WERI-Rb-1 (cell line): ENCODE measurements at regions not wholly inside any gene's neighbourhood (a gene's known extent, or its start where the extent isn't known, plus 50 kb on each side); places are given as distances from the start of the nearest gene placed in this dataset.
A peak's percentile ranks its signal among the peaks of the same experiment; 100 is the strongest.

Source experiments
- DNase-seq: peaks from one replicate; pipeline ENCODE4 v3.0.0-alpha.2; 2020
- H3K27ac ChIP-seq: fragments of 250-450 bp; sonication (Bioruptor Pico); 2 replicates; pipeline ENCODE4 v1.5.1; 2020; ENCODE audit warnings: mild to moderate bottlenecking, moderate library complexity
- H3K27me3 ChIP-seq: fragments of 250-450 bp; sonication (Bioruptor Pico); 2 replicates; pipeline ENCODE4 v1.5.1; 2021; ENCODE audit warnings: mild to moderate bottlenecking, low read depth, moderate library complexity; ENCODE audit not compliant: insufficient read depth, severe bottlenecking
- H3K36me3 ChIP-seq: fragments of 250-450 bp; sonication (Bioruptor Pico); 2 replicates; pipeline ENCODE4 v1.5.1; 2020; ENCODE audit warnings: mild to moderate bottlenecking, moderate library complexity
- H3K4me3 ChIP-seq: 2 replicates; pipeline ENCODE4 v1.5.1; 2011; ENCODE audit warnings: low read depth, mild to moderate bottlenecking, control low read depth, low read length
- H3K9me3 ChIP-seq: fragments of 250-450 bp; sonication (Bioruptor Pico); 2 replicates; pipeline ENCODE4 v1.5.1; 2021; ENCODE audit warnings: mild to moderate bottlenecking, moderate library complexity; ENCODE audit not compliant: severe bottlenecking
- TF ChIP-seq, protein P1 (sequence below): IDR thresholded peaks from 2 replicates; pipeline ENCODE4 v1.5.1; 2011; ENCODE audit warnings: low read depth, mild to moderate bottlenecking, control low read depth, inconsistent platforms, low read length

DNA sequence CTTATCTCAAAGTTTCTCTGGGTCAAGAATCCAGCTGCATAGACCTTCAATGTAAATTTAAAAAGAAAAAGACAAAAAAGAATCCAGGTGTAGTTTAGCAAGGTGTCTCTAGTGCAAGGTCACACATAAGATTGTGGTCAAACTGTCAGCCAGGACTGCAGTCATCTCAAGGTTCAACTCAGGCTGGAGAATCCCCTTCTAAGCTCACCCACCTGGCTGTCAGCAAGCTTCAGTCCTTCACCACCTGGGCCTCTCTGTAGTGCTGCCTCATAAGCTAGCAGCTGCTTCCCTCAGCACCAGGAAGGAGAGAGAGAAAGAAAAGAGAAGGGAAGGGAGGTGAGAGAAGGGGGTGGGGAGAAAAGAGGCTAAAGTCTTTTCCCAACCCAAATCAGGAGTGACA is 146.7 kb downstream of the ACTL7B start:
- H3K36me3 ChIP-seq: peaks cover 7% of the 10 kb centered on the region
- H3K4me3 ChIP-seq: no peak overlapping the region
- H3K27ac ChIP-seq: peak overlapping the region; percentile 30
- no peaks in the 10 kb centered on the region for H3K9me3 ChIP-seq
- H3K27me3 ChIP-seq: no peaks in the 10 kb centered on the region
- peak; percentile 67 for DNase-seq
- TF ChIP-seq, protein P1, sequence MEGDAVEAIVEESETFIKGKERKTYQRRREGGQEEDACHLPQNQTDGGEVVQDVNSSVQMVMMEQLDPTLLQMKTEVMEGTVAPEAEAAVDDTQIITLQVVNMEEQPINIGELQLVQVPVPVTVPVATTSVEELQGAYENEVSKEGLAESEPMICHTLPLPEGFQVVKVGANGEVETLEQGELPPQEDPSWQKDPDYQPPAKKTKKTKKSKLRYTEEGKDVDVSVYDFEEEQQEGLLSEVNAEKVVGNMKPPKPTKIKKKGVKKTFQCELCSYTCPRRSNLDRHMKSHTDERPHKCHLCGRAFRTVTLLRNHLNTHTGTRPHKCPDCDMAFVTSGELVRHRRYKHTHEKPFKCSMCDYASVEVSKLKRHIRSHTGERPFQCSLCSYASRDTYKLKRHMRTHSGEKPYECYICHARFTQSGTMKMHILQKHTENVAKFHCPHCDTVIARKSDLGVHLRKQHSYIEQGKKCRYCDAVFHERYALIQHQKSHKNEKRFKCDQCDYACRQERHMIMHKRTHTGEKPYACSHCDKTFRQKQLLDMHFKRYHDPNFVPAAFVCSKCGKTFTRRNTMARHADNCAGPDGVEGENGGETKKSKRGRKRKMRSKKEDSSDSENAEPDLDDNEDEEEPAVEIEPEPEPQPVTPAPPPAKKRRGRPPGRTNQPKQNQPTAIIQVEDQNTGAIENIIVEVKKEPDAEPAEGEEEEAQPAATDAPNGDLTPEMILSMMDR: no peak

DNA sequence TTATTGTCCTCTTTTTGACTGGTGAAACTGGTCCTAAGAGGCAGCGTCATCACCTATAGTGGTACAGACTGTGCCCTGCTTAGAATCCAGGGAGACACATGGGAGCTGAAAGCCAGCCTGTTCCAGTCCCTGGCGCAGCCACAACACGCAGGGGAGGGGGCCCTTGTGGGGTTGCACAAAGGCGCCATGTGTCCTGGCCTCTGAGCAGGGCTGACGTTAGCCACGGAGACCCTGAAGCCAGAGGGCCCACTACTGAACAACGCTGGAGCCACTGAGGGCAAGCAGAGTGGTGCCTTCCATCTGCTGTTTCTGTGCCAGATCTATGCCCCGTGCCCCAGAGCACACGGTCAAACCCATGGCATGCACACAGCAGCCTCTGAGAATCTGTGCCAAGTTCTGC is 147.3 kb downstream of the ACTL7B start:
- TF ChIP-seq, protein P1: no peak
- H3K4me3 ChIP-seq: no peak overlapping the region
- peaks cover 7% of the 10 kb centered on the region for H3K36me3 ChIP-seq
- H3K9me3 ChIP-seq: no peaks in the 10 kb centered on the region
- peak overlapping the region; percentile 30 for H3K27ac ChIP-seq
- DNase-seq: no peak
- H3K27me3 ChIP-seq: no peaks in the 10 kb centered on the region

DNA sequence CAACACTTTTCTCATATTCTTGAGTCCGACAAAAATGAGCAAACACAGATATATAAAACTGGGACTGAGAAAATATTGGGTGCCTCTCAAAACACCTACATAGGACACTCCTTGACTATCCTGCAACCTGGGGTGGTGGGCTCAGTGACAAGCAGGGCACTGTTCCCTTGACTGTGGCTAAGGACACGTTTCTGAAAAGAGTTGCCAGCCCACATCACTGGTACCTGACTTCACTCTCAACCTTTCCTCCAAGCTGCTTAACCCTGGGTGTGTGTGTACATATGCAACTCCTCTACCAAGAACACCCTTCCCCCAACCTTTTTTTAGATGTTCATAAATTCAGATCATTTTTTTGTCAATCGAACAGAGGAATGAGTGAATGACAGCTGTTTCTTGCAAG is 148.7 kb downstream of the ACTL7B start:
- Histone ChIP-seq H3K27ac (no peak overlapping the region), H3K27me3 (no peaks in the 10 kb centered on the region), H3K36me3 (peaks cover 7% of the 10 kb centered on the region), H3K4me3 (no peak overlapping the region), H3K9me3 (no peaks in the 10 kb centered on the region)
- TF ChIP-seq, protein P1: no peak
- no peak for DNase-seq

DNA sequence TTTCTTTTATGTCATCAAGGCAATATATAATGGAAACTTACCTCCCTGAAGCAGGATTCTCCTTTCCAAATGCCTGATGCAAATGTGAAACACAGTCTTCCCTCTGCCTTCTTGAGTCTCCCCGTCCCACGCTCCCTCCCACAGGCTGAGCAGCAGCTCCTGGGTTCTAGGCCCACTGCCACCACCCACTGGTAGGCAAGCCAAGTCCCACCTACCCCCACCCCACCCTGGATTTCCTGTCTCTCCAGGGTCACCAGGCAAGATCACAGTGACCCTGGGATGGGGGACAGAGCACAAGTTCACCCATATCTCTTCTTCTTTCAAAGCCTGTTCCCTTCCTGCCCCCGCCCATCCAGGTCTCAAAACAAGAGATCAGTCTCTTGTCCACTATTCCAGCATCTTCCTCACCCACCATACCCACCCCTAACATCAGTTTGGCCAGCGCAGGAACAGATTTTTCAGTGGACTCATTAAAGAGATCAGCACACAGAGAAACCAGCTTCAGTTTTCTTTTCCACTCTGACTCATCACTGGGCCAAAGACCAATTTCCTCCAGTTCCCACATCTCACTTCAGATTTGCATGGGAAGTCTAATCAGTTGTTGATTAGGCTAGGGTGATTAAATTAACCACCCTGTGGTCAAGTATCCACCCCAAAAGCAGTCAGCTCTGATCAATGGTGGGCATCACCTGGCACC is 151.5 kb downstream of the ACTL7B start:
- Histone ChIP-seq H3K36me3 (peaks cover 7% of the 10 kb centered on the region), H3K4me3 (no peak overlapping the region), H3K9me3 (no peaks in the 10 kb centered on the region), H3K27ac (no peak overlapping the region), H3K27me3 (no peaks in the 10 kb centered on the region)
- no peak for DNase-seq
- TF ChIP-seq, protein P1: no peak

DNA sequence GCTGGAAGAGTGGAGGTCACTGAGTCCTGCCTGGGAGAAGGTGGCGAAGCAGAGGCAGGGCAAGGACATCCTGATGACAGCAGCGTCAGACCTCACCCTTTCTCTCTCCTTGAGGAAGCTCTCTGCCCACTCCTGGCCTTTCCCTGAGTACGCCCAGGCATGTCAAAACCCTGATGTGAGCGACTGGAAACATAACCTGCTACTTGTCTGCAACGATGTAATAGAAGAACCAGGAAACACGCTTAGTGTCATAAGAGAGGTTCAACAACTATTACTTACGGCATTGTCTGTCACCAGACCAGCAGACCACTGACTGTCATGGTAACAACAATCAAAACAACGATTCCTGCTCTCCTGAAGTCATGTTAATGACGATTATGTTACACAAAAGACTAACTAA is 152.4 kb downstream of the ACTL7B start:
- Histone ChIP-seq H3K9me3 (no peaks in the 10 kb centered on the region), H3K27me3 (no peaks in the 10 kb centered on the region), H3K4me3 (no peak overlapping the region), H3K36me3 (peaks cover 7% of the 10 kb centered on the region), H3K27ac (no peak overlapping the region)
- TF ChIP-seq, protein P1: no peak
- no peak for DNase-seq

DNA sequence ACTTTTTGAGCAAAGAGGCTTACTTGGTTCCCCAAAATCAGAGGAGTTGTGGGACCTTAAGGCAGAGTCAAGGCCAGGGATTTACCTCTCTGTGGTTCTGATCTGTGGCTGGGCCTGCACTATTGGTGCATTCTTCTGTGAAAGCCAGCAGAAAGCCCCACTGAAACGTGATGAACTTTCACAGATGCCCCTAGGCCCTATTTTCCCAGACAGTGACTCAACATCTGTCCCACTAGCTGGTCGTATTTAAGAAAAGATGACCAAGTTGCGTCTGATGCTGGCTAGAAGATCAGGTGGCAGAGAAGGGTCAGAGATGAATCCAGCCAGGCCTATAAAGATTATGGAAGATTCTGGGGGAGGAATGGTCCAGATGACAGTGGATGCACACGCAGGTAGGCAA is 153.1 kb downstream of the ACTL7B start:
- no peak for DNase-seq
- H3K36me3 ChIP-seq: peaks cover 7% of the 10 kb centered on the region
- no peaks in the 10 kb centered on the region for H3K27me3 ChIP-seq
- no peak overlapping the region for H3K27ac ChIP-seq
- no peak overlapping the region for H3K4me3 ChIP-seq
- no peaks in the 10 kb centered on the region for H3K9me3 ChIP-seq
- TF ChIP-seq, protein P1: no peak
